SKM-1 treated with dmso at 0.1 percent for 144 hours (cell line): ENCODE measurements at regions not wholly inside any gene's neighbourhood (a gene's known extent, or its start where the extent isn't known, plus 50 kb on each side); places are given as distances from the start of the nearest gene placed in this dataset.
"Not testable (repeated sequence)": the region's sequence is repeated elsewhere in the genome, so short reads cannot be mapped to it uniquely, and the experiment has no call there.

Experiments used
- DNase-seq: peaks from one replicate; lab custom pipeline; 2025; ENCODE audit not compliant: unreplicated experiment; lab: John Stamatoyannopoulos, UW

DNA sequence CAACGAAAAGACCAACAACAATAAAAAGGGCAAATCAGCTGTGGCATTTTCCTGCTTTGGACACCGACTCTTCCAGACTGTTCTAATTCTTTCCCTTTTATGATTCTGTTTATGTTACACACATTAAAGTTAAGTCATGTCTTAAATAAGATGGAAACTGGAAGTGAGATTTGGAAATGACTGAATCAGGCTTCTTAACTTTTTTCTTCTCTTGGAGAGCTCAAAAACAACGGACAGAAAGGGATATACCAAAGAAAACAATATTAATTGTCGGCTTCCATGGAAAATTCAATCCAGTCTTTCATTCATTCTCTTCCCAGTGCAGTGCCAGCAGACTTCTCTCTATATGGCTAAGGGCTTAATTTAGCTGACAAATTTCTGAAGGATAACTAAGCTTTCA lies 214.9 kb upstream of the DDHD1 start:
- no peak for DNase-seq

DNA sequence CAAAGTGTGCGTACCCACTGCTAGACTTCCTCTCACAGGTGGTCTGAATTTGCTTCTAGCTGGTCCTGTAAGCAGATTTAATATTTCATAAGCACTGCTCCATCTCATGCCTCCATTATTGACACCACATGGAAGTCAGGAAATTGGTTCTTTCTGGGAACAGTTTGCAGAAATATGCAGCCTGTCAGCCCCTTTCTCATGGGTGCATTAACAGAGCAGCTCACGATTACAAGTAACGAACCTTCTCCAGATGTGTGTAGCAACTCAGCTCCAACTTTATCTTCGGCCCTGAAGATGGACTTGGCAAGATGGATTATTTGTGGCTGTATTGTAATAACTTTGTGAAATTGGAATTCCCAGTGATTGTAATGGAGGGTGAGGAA lies 214.5 kb upstream of the DDHD1 start:
- no peak for DNase-seq

DNA sequence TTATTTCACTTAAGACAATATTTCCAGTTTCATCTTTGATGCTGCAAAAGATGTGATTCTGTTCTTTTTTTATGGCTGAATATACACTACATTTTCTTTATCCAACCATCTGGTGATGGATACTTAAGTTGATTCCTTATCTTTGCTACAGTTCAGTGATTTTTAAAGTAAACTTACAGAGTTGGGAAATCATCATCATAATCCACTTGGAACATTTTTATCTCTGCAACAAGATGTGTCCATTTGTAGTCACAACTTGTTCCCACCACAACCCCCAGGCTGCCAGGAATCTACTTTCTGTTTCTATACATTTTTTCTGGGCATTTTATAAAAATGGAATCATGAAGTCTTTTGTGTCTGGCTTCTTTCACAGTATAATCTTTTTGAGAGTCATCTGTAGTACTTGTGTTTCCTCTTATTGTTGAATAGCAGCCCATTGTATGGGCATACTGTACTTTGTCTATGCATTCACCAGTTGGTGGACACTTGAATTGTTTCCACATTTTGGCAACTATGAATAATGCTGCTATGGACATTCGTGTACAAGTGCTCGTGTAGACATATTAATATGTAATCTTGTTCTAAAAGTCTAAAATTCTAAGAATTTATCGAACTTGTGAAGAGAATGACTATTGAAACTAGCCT lies 212.5 kb upstream of the DDHD1 start:
- no peak for DNase-seq

- DNase-seq, result not testable (repeated sequence)
Measured at GRCh38 chr14:53362916-53363315, 209.8 kb upstream of the DDHD1 start.

DNA sequence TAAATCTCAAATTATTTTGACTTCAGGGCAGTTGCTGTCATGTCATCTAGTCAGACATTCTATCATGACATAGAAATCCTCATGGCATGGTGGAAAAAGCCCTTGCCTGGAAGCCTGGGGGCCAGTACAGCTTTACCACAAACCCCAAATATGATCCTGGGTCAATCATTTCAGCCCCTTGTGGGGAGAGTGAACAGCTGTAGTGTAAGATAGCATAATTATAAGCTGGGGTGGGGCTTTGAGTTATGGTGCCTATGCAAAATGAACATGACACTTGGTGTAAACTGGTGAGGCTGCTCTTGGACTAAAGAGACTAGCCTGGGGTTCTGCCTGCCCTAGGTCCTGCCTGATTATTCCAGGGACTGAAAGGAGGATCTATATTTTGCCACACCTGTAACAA lies 207.7 kb upstream of the DDHD1 start:
- no peak for DNase-seq

- no peak for DNase-seq
Measured at GRCh38 chr14:53358166-53358565, 205.0 kb upstream of the DDHD1 start.

DNA sequence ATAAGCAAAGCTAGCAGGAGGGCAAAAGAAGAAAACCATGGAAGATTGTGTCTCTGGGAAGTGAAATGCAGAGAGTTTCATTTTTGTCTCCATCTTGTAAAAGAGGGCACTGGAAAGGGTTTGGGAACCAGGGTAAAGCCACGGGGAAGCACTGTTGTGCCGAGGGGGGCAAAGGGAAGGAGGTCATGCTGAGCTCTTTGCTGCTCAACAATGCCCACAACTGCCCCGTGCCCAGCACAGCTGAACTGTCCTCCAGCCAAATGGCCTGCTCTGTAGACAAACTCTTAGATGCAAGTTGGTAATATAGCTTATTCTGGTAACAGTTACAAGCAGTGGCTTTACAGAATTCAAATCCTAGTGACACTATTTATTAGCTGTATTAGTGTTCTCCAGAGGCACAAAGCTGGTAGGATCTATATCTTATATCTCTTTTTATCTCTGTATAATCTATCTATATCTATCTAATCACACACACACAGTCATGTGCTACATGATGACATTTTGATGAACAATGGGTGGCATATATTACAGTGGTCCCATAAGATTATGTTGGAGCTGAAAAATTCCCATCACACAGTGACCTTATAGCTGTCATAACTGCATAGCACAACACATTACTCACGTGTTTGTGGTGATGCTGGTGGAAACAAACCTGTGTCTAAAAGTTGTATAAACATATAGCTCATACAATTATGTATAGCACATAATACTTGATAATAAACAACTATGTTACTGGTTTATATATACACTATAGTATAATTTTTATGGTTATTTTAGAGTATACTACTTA lies 203.4 kb upstream of the DDHD1 start:
- no peak for DNase-seq

DNA sequence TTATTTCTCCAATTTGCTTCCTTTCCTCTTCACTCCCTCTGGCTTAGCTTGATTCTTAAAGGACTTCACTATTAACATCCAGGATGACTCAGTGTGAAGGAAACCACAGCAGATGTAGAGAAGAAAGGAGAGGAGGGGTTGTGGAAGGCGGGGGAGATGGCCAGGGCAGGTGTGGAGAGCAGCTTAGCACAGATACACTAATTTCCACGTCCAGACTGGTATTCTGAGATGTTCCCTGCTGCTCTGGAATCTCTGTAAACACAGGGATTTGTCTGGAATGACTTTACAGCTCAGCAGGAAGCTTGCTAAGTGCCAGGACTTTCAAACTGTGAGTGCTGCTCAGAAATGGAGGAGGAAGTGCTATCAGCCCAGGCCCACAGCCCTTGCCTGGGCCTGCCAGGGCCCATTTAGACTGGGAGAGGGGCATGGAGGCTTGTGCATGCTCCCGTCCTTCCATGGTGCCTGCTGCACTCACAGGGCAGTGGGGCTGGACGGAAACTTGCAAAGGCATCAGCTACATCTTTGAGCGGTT lies 202.5 kb upstream of the DDHD1 start:
- no peak for DNase-seq

- DNase-seq, result no peak
Measured at GRCh38 chr14:53354336-53354735, 201.2 kb upstream of the DDHD1 start.

DNA sequence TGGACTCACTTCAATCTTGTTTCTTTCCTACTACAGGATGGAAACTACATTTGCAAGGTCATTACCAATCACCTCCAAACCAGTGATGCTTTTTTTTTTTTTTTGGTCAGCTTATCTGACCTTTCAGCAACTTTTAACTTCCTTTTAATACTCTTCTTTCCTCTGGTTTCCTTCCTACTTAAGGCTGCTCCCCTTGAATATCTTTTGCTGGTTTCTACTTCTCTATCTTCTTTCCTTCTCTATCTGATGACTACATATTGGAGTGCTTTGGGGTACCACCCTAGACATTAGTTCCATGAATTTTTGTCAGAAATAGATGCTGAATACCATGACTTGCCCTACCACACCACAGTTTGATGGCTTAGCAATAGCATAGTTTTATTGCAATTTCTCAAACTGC lies 197.7 kb upstream of the DDHD1 start:
- DNase-seq, result no peak

- DNase-seq, result no peak
Measured at GRCh38 chr14:53350429-53350828, 197.3 kb upstream of the DDHD1 start.

- no peak for DNase-seq
Measured at GRCh38 chr14:53346988-53347387, 193.9 kb upstream of the DDHD1 start.

DNA sequence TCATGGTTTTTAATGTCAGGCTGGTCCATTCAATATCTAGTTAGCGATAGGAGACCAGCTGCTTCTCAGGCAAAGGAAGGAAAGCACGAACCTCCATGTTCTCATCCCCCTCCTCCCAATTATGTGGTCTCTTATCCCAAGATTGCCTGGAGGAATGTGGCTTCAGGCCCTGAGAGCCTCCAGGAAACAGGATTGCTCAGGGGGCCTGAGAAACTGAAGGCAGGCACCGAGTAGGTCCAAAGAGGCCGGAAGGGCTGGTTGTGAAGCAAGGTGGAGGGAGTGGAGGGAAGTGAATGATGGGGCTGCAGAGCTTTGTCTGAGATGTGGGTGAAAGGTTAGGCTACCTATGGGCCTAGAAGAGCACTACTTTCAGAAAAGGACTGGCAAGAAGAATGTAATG lies 188.2 kb upstream of the DDHD1 start:
- no peak for DNase-seq

- DNase-seq, result no peak
Measured at GRCh38 chr14:53338192-53338591, 185.1 kb upstream of the DDHD1 start.

DNA sequence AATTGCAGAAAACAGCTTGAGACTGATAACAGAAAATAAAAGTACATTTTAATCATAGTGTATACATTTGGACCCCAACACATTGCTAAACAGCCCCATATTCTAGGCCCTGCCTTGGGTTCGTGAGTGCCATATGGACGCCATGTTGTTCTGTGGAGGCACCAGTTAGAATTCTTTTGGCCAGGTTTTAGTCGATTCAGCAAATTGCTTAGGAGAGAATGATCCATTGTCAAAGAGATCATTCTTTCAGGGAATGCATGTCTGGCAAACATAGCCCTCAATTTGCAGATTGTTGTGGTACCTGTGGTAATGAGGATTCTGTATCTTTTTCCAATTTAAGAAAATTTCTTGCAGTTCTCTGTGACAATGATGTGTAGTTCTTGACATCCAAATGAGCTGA lies 183.6 kb upstream of the DDHD1 start:
- DNase-seq, result no peak

DNA sequence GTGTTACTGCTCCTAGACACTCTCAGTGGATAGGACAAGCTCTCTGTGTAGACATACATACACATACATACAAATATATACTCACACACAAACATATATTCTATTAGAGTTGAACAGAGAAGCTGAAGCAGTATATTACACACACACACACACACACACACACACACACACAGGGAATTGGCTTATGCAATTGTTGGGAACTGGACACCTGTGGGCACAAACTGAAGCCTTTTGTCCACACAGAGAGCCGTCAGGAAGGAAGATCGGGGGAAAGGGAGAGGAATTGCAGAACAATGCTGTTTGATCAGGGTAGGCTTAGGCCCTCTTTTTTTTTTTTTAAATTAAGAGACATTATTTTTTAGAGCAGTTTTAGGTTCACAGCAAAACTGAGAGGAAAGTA lies 180.7 kb upstream of the DDHD1 start:
- no peak for DNase-seq

DNA sequence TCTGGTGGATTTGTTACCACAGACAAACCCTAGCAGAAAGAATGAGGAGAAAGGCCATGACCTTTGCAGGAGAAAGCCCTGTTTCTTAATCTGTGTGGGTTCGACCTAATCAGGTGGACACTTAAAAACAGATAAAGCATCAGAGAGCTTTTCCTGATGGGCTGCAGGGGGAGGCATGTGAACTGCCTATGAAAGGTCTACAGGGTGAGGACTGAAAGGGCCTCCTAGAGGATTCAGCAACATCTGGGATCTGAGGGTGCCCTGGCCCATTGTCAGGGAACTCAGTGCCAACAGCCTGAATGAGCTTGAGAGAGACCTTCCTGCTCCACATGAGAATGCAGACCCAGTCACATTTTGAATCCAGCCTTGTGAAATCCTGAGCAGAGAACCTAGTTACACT lies 178.8 kb upstream of the DDHD1 start:
- no peak for DNase-seq

DNA sequence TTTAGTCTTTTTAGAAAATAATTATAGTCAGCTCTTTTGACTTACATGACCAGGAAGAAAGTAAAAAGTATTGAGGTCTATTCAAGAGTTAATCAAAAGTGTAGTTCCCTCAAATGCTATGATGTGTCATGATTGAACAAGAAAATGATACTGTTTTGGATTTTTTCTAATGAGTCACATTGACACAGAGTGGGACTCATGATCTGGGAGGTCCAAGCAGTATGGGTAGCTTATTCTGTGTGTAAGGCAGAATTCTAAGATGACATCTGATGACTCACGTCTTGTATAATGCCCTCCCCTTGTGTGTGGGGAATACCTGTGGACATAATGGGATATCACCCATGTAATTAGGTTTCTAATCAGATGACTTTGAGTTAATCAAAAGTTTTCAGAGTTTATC lies 178.1 kb upstream of the DDHD1 start:
- no peak for DNase-seq

DNA sequence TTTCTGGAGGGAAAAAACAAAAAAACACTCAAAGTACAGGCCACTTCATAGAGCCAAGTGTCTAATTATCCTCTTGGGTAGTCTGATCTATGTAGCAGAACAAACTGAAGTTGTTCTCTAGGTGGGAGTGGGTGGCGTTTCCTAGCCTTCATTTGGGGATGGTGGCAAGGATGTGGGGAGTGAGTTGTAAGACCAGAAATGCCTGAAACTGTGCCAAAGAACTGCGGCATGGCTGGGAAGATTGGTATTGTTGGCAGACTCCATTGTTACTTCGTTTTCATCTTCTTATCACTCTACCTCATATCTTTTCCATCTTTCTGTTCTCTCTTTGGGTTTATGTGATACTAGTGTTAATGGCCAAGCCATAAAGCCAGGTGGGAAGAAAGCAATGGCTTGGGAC lies 177.3 kb upstream of the DDHD1 start:
- no peak for DNase-seq

DNA sequence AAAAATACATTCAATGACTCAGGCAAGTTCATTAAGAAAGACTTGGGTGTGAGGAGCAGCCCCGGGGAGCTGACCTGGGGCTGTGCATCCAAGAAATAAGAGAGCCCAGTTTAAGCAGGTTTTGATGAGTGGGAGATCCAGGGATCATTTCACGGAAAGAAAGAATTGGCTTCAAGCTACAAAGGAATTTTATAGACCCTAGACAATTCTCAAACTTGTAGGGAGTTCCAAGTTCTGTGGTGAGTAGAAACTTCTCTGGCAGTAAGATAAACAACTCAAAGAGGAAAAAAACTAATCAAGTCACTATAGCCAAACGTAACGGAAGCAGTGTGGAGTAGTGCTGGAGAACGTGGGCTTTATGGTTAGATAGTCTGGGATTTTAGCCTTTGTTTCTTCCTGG lies 175.7 kb upstream of the DDHD1 start:
- no peak for DNase-seq

DNA sequence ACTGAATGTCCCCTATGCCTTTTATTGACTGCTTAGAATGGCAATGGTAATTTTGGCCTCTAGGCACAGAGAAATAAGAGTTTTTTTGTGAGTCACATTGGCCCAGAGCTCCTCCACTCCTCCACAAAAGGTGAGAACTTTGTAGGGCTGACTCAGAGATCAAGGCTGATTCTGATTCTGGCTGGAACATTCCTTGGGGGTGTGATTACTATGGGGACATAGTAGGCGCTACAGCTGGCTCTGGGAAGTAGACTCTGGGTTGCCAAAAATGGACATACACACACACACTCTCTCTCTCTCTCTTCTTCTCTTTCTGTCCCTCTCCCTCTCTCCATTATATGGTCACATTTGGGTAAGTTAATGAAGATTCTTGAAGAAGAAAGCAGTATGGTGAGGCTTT lies 174.6 kb upstream of the DDHD1 start:
- no peak for DNase-seq

GRCh38 chr14:53325176-53325806 lies 172.2 kb upstream of the DDHD1 start:
- DNase-seq, result no peak
